ENCODE measurements at regions not wholly inside any gene's neighbourhood (a gene's known extent, or its start where the extent isn't known, plus 50 kb on each side); places are given as distances from the start of the nearest gene placed in this dataset.

DNA sequence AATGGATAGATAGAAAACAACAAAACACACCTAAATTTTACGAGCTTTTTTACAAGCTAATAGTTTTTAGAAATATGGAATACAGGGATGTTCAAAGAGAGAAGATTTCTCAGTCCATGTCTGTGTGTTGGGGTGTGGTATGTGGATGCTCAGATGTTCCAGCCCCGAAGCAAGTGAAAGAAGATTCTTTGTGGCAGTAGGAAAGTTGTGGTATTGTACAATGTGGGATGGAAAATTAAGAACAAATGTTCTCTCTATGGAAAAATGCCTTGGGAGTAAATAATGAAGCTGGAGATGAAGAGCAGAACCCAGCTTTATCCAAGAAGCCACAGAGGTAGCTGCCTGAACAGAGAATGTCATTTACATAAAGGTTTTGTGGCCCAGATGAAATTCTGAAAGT lies 150.3 kb upstream of the PRKD1 start:
- DNase-seq = no peak

GRCh38 chr14:30078811-30079402 lies 151.3 kb upstream of the PRKD1 start:
- DNase-seq = no peak

DNA sequence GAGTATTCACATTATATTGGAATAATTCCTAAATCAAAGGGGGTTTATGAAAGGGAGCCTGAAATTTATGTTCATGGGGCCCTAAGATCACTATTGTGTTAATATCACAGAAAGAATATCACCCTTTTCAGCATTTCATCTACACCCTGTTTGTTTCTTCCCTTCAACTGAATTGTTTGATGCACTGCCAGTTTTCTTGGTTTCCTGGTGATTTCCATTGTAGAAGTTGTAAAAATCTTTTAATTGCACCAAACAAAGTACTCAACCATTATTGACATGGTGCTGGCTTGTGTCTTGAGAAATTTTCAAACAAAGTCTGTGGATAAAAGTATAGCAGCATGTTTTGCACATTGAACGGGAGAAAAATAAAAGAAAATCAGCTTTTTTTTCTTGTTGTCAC lies 154.8 kb upstream of the PRKD1 start:
- DNase-seq = no peak

DNA sequence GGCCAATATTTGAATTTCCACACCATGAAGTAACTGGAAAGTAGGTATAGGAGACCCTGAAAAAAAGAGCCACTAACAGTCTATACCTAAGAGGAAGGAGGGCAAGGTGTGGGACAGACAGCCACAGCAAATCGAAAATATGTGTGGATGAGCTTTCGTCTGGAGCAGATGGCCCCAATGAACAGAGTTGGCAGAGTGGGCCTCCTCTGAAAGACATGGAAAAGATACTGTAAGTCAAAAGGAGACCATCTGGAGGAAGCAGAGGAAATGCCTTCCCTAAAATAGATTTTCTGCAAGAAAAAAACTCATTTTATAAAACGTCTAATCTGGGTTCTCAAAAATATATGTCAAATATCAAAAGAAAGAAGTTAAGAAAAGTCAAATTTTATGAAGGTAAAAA lies 157.2 kb upstream of the PRKD1 start:
- no peak for DNase-seq

DNA sequence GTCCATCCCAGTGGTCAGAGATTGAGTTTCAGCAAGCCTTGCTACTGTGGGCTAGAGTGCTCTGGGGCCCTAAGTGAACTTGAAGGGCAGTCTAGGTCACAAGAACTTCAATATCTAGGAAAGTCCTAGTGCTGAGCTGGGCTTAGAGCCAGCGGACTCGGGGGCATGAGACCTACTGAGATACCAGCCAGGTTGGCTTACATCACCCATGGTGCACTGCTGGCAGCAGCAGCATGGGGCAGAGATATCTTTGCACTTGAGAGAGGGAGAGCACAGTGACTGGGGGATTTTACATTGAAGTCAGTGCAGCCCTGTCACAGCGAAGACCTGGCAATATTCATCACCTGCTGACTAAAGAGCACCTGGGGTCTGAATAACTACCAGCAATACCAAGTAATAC lies 158.3 kb upstream of the PRKD1 start:
- no peak for DNase-seq

DNA sequence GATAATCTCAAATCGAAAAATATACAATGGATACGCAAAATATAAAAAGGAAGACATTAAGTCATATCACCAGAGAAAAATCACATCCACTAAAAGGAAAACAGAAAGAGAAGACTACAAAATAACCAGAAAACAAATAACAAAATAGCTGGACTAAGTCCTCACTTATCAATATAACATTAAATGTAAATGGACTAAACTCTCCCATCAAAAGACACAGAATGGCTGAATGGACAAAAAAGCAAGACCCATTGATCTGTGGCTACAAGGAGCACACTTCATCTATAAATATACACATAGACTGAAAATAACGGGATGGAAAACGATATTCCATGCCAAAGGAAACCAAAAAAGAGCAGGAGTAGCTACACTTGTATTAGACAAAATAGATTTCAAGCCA lies 161.0 kb upstream of the PRKD1 start:
- no peak for DNase-seq

- no peak for DNase-seq
Observed at GRCh38 chr14:30108975-30109700, 181.5 kb upstream of the PRKD1 start.

DNA sequence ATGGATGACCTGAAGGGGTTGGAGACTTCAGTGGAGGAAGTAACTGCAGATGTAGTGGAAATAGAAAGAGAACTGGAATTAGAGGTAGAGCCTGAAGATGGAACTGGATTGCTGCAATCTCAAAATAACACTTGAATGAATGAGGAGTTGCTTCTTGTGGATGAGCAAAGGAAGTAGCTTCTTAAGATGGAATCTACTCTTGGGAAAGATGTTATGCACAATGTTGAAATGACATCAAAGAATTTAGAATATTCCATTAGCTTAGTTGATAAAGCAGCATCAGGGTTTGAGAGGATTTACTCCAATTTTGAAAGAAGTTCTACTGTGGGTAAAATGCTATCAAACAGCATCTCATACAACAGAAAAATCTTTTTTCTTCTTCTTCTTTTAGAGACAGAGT lies 186.4 kb upstream of the PRKD1 start:
- DNase-seq = no peak

- DNase-seq = no peak
Observed at GRCh38 chr14:30115756-30116155, 188.1 kb upstream of the PRKD1 start.

DNA sequence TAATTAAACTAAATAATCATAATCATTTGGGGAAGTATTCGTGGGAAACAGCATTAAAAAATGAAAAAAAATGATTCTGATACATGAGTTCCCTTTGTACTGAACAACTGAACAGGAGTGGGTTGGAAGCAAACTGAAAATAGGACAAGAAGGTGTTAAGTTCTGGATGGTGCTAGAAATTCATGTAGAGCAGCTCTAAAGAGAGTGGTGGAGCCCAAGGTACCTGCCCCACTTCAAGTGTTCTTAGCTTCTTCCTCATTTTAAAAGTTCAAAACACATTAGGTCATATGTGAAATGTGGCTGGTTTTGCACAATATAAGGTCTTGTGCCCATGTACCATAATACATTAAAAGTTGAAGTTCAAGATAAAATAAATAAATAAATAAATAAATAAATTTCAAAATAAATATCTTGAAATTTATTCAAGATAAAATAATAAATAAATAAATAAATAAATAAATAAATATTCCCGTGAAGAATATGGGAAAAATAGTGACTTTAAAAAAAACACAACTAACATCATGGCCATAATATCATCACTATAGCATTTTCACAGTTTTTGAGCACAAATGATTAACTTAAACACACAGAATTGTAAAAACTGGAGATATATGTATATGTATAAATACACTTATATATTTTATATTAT lies 191.5 kb upstream of the PRKD1 start:
- DNase-seq = no peak

DNA sequence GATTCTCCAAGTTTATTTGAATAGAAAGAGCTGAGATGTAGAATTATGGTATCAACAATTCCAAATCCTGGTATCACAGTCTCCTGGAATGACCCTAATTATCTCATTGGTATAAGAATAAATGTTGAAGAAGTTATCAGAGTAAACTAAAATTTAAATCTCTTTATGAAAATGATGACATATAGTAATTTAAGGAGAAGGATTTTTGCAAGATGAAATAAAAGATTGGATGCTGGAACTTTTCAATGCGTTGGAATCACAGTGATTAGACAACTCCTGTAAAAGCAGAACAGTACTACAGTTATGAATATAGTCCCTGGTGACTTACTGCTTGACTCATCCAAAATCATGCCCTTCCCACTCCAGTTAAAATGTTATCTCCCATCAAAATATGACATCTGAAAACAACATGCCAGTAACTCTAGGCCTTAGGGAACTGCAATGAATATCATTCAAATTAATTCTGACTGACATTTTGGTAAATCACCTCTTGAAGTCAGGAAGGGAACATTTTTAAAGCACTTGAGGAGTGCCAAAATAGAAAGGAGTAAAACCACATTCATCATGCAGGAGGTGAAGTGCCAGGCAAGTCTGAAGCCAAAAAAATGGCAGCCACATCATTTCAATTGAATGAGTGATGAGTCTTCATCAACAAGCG lies 197.8 kb upstream of the PRKD1 start:
- DNase-seq = no peak

- no peak for DNase-seq
Observed at GRCh38 chr14:30129807-30130206, 202.2 kb upstream of the PRKD1 start.

- DNase-seq = peak; percentile 30
Observed at GRCh38 chr14:30131581-30132097, 204.0 kb upstream of the PRKD1 start.

GRCh38 chr14:30132196-30132595 lies 204.5 kb upstream of the PRKD1 start:
- DNase-seq = no peak

GRCh38 chr14:30134936-30135335 lies 207.3 kb upstream of the PRKD1 start:
- DNase-seq = no peak

DNA sequence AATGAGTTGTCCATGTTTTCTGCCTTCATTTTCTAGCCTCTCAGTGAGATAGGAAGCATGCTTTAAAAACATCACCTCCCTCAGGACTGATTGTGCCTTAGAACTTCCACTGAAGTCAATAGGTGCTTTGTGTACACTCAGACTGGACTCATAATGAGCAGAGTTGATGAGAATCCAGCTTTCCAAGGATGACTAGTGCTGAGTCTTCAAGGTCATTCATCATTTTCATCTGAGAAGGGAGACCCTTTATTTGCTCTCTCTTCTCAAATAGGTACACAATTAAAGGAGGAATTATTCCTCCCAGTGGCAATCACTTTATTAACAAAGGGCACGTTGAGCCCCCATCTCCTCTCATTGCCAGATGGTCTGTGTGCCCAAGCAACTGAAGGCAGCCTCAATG lies 210.9 kb upstream of the PRKD1 start:
- no peak for DNase-seq

GRCh38 chr14:30142216-30142615 lies 214.6 kb upstream of the PRKD1 start:
- peak; percentile 28 for DNase-seq

GRCh38 chr14:30143627-30144026 lies 216.0 kb upstream of the PRKD1 start:
- DNase-seq = no peak

DNA sequence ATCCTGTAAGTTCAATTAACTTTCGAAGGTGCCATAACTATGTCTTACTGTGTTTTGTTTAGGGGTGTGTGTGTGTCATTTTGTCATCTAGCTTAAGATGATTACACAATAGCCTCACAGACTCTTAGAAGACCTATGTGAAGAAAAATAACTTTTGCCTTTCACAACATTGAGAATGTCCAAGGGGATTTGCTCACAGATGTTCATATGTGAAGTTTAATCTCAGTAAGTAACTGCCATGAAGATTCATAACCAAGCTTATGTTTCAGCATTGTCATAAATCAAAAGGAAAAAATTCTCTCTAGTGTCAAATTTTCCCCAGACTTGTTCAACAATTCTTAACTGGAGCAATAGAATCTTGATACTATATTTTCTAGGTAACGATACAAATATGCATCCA lies 226.1 kb upstream of the PRKD1 start:
- no peak for DNase-seq

GRCh38 chr14:30156571-30156970 lies 228.9 kb upstream of the PRKD1 start:
- DNase-seq = no peak

DNA sequence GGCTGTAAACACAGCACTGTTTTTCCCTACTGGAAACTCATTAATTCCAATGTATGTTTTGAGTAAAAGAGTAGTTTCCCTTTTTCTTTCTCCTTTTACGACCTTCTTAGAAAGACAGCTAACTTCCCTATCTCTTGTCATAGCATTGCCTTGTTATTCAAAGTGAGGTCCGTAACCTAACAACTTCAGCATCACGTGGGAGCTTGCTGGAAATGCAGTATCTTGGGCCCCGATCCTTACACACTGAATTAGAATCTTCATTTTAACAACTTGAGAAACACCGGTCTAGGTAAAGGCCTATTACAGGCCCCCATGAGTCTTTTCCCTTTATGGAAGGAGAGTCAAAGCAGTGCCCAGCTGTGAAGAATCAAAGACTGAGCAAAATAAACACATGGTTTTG lies 230.7 kb upstream of the PRKD1 start:
- no peak for DNase-seq

DNA sequence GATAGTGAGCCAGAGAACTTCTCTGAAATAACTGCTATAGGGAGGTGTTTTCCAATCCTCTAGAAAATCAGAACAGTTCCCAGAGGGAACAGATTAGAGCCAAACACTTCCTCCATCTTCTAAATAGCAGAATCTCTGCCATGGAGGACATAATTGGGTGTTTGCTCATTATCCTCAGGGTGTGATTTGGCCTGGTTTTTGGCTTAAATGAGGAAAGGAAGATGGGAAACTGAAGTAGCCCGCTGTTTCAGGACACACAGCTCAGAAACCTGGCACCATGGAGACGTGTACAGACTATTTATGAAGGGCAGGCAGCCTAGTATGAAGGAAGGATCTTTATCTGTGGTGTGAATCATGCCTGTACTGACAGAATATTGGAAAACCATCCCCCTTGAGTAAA lies 231.7 kb upstream of the PRKD1 start:
- DNase-seq = no peak

DNA sequence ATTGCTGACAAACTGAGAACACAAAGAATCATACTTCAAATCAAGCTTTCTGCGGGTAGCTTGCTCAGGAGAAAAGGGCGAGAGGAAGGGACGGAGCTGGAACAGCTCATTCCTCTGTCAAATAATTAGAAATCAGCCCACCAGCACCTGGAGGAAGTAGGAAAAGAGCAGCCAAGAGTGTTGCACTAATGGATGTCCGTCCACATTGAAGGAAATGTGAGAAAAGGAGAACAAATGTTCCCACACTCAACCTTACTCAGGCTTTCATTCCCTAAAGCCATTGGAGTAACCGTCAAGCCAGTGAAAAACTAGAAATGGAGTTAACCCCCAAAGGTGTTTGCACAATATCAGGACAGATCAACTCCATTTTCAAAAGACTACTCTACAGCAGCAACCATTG lies 233.0 kb upstream of the PRKD1 start:
- DNase-seq = no peak

DNA sequence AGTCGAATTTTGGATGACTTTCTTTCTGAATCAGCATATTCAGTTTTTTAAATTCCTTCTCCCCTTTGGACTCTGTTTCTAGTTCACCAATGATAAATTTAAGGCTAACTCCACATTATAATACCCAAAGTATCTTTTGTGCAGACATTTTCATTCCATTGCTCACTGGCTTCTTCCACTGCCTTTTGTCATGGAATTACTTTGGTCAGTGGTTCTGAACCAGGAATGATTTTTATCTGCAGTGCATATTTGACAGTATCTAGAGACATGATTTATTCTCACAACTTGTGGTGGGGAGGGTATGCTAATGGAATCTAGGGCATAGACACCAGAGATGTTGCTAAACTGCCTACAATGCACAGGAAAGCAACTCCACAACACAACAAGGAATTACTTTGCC lies 234.4 kb upstream of the PRKD1 start:
- DNase-seq = no peak

Data from SHP77 treated with DMSO at 0.1 percent for 48 hours (cell line).